Stimulated activated CD4-positive, alpha-beta T cell treated with anti-CD3 and anti-CD28 coated beads, Interleukin-12 subunit alpha, Interleukin-12 subunit beta, amount 100 ng/mL, for 4 hours (primary cell): ENCODE measurements at regions not wholly inside any gene's neighbourhood (a gene's known extent, or its start where the extent isn't known, plus 50 kb on each side); places are given as distances from the start of the nearest gene placed in this dataset.

Source experiments
- DNase-seq: peaks from one replicate; pipeline ENCODE4 v3.0.0-alpha.2; 2020

DNA sequence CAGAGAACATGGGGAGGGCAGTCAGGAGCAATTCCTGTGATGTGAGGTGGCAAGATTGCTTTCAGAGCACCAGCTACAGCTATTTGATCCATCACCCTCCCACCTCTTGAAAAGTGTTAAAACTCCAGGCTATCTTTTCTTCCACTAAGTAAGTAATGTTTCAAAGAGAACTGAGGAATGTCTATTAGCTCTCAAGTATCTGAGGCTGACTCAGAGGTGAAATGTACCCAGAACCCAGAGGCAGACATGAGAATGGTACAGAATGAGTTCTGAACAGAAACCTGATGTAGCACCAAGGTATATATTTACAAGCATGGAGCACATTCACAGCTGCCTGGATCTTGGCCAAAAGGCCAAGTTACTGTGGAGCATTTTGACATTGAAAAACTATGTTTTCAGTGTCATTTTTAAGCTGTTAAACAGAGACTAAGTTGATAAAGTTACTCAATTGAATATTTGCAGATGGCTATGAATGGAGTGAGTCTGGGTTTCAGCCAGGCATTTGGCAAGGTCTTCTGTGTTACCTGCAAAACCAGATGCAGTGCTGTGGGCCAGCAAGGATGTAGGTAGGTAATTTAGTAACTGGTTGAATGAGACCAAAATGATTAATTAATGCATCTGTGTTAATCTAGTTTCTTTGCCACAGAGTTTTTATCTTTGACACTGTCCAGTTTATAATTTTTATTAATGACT, 227.7 kb upstream of the CD96 start:
- no peak for DNase-seq

GRCh38 chr3:111314898-111315297, 227.1 kb upstream of the CD96 start:
- no peak for DNase-seq

- DNase-seq, result no peak
Measured at GRCh38 chr3:111315930-111316587, 225.9 kb upstream of the CD96 start.

DNA sequence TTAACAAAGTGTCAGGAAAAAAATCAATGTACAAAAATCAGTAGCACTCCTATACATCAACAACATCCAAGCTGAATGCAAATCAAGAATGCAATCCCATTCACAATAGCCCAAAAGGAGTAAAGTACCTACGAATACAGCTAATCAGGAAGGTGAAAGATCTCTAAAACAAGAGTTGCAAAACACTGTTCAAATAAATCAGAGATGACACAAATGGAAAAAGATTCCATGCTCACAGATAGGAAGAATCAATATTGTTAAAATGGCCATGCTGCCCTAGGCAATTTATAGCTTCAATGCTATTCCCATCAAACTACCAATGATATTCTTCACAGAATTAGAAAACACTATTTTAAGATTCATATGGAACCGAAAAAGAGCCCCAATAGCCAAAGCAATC, 223.7 kb upstream of the CD96 start:
- DNase-seq, result no peak

DNA sequence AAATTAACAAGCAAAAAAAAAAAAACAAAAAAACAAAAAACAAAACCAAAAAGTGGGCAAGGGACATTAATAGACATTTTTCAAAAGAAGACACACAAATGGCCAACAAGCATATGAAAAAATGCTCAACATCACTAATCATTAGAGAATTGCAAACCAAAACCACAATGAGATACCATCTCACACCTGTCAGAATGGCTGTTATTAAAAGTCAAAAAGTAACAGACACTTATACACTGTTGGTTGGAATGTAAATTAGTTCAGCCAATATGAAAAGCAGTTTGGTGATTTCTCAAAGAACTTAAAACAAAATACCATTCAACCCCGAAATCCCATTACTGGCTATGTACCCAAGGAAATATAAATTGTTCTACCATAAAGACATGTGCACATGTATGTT, 222.4 kb upstream of the CD96 start:
- DNase-seq, result no peak

DNA sequence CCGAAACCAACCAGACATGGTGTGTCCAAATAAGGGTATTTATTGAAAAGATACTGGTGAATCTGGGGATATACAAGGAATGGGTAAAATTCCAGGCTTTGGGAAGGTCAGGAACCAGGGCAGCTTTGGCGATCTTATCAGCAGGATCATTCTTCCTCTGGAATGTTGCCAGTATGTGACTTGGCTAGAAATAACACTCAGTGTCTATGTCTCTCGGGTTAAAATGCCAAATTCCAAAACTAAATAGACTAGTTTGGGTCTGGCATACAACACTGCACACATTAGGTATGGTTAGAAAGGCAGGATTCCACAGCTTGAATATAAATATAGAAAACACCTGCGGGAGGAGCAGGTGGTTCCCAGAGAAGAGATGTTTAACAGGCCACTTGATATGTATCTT, 220.2 kb upstream of the CD96 start:
- no peak for DNase-seq

DNA sequence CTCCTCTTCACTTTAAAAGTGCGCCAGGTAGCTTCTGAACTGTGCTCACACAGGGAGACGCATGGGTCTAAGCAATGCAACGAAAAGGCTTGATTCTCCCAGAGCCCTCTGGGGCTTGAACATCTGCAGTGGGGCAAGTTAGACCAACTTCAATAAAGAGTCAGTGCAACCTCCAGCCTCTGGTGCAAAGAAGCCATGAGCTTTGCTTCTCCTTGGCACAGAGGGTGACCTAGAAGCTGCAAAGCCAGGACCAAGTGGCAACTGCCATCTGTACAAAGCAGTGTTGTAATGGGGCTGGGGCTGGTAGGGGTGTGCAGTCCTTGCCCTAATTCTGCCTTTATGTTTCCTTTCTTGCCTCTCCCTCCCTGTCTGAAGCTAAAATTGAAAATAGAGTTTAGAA, 219.0 kb upstream of the CD96 start:
- no peak for DNase-seq

DNA sequence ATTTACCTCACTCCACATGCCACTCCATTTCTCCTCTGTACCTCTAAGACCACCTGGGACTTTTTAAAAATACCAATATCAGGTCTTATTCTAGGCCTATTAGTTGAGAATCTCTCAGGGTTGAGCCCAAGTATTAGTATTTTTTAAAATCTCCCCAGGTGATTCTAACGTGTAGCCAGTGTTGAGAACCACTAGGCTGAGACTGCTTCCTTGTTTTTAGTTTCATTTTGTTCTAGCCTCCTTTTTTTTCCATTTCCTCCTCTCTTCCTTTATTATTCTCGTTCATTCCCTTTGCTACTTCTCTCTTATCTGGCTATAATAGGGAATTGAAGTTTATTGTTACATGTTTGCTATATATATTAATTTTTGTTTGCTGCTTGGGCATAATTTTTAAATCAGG, 217.8 kb upstream of the CD96 start:
- DNase-seq, result no peak

DNA sequence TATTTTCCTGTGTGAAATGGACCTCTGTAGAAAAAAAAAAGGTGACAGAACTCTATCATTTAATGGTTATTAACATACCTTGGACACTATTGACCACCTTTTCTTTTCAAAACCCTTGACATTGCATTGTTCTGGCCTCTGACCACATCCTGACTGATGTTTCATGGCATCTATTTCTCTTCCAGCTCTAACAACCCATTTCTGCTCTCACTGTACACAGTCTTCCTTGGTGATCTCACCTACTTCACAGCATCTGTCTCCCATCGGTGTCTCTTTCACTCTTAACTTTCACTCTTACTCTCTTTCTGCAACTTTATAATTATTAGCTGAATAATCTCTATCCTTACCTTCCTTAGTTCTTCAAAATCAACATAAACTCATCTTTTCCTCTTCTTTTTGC, 217.4 kb upstream of the CD96 start:
- no peak for DNase-seq

DNA sequence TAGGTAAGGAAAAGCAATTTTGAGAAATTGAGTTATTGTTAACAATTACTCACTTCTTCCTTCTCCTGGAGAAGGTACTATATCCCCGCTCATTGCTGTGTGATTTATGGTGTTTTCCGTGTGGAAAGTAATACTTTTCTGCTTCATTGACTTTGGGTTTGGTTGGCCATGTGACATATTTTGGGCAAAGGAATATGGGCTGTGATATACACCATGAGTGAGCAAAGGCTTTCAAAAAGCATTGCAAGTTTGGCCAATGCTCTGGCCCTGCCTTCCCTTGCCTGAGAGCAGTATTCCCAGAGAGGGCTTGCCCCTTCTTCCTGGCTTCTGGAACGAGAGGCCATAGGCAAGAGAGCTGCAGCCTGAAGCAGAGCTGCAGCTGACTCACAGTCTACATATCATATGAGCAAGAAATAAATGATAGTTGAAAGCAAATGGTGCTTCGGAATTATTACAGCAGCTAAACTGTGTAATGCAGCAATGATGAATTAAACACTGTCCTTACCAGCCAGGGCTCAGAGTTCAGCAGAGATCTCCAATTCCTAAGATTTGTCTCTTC, 216.8 kb upstream of the CD96 start:
- no peak for DNase-seq

GRCh38 chr3:111326144-111326995, 215.6 kb upstream of the CD96 start:
- DNase-seq, result no peak

DNA sequence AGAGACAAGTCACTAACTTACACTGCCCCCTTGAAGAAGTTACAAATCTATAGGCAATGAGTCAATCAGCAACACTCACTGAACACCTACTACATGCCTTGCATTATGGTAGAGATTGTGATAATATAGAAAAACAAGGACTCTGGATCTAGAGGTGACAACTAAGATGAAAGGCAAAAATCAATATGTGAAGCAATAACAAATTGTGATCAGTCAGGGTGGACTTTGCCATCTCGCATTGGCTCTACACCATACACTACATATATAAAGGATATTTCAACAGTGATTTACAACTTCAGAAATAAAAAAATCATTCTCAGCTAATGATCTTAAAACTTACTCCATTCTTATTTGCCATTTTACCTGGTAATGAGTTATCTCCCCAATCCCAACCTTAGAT, 210.7 kb upstream of the CD96 start:
- no peak for DNase-seq

DNA sequence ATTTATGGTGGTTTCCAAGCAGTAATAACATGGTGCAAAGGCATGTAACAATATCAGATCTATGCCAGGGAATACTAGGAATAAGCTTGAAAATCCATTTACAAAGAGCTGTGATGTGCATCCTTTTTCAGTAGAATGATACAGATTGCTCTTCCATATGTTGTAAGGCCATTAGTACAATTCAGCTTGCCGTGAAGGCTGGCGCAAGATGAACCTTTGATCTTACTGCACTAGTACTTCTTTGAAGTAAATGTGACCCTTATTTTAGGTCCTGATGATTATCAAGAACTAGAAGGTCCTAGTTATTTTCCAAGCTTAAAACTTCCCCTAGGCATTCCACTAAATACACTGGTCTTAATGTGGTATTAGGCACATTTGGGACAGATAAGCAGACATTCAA, 210.1 kb upstream of the CD96 start:
- no peak for DNase-seq

DNA sequence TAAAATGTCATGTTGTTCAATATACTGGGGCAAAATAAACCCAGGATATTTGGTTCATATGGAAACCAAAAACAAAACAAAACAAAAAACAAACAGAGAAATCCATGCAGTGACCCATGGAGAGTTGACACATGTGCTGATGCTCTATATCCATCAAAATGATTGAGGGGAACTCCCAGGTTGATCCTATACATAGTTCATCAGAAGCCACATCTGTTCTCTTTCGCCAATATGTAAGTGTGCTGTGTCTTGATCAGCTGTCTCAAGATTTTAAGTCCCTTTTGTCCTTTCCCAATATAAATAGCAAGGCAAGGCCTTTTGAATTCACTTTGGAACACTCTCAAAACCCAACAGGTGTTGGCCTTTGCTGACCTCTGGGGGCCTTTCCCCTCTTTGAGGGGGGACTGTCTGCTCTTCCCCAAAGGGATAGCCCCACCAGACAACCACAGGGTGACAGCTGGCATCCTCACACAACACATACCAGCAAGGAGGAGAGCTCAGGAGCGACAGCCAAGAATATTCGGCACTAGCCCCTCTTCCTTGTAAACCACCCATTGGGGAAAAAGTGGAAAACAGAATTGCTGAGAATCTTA, 209.4 kb upstream of the CD96 start:
- DNase-seq, result no peak

GRCh38 chr3:111333642-111334041, 208.4 kb upstream of the CD96 start:
- no peak for DNase-seq

GRCh38 chr3:111335512-111336303, 206.3 kb upstream of the CD96 start:
- DNase-seq, result no peak

DNA sequence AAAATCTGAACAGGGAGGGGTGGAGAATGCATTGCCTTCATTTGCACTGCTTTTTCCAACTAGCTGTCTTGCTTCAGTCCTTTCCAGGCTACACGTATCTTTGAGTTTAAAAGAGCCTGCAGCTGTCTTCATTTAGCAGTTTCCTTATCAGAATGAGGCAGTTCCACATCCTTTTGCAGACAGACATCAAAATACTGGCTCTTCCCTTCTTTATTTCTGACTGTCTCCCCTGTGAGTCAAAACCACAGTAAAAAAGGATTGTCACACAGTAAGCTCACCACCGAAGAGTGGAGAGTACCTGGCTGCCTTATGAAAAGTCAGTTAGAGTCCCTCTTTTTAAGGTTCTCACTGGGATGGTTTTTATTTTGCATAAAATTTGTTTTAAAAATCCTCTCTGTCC, 205.5 kb upstream of the CD96 start:
- no peak for DNase-seq

DNA sequence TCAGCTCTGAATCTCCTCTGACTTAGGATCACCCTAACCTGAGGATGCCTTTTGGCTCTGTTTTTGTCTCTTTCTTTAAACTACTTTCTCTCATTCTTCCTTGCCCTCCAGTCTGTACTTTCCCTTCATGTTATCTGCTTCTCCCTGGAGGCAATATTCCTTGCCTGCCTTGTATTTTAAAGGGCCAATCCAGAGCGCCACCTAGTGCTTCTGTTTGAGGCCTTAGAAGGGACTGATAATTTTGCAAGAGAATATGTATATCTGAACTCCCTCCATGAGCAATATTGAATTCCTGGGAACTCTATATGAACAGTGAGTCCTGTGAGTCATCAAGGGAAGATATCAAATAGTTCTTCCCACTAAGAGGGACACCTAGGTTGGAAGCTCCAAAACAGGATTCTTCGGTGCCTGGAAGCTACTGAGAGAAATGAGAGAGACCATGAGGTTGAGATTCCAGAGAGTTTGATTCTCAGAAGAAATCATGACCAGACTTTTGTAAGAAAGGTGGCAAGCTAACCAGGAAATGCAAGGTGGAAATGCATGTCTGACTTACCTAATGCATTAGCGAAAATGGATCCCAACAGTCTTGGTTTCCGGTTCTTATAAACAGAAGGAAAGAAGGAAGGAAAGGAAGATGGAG, 203.8 kb upstream of the CD96 start:
- peak; percentile 30 for DNase-seq

GRCh38 chr3:111339017-111339416, 203.0 kb upstream of the CD96 start:
- DNase-seq, result no peak

DNA sequence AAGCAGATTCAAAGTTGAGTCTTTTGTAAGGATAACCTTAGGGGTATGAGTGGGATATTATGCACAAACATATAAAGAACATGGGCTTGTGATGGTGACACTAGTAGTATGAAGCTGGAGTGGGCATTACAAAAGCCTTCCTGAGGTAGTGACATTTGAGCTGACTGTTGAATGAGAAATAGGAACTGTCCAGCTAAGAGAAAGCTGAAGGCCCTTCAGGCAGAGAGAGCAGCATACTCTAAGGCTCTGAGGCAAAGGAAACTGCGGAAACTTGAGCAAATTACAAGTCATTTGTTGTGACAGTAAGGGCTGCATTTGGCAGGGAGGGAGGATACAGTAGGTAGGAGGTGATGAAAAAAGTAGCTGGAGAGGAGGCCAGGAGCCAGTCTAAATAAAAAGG, 190.7 kb upstream of the CD96 start:
- no peak for DNase-seq

GRCh38 chr3:111352585-111352984, 189.4 kb upstream of the CD96 start:
- no peak for DNase-seq
